Suprapubic skin (tissue), 2 donors: ENCODE measurements at regions not wholly inside any gene's neighbourhood (a gene's known extent, or its start where the extent isn't known, plus 50 kb on each side); places are given as distances from the start of the nearest gene placed in this dataset.

ENCODE experiments used
- EP300 ChIP-seq: sonication (generic); formaldehyde crosslinking; IDR thresholded peaks from one replicate; pipeline ENCODE4 v1.6.1; 2017; ENCODE audit warnings: antibody characterized with exemption
- POLR2A ChIP-seq, 2 donors: fragments of 450-650 bp; IDR thresholded peaks; one replicate each; pipeline ENCODE4 v1.6.1; 2017; ENCODE audit warnings: antibody characterized with exemption in 2 of 2, mild to moderate bottlenecking in 2 of 2, moderate library complexity in 2 of 2

DNA sequence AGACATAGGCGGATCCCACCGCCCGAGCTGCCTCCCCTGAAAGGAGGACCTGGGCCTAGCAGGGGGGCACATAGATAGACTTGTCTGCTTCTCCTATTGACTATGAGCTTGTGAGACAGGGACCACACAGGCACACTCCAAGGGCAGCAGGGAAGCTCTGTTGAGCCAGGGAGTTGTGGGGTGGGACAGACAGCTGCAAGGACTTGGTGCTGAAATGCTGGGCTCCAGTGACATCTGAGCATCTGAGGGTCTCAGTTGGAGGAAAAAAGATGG, 53.4 kb upstream of the ANO1 start:
- TF ChIP-seq POLR2A (IDR thresholded peaks at IDR 0.05) (no peak), EP300 (no peak)
